Suprapubic skin (tissue), 3 donors: ENCODE measurements at regions not wholly inside any gene's neighbourhood (a gene's known extent, or its start where the extent isn't known, plus 50 kb on each side); places are given as distances from the start of the nearest gene placed in this dataset.

ENCODE experiments used
- CTCF ChIP-seq, 2 donors: fragments of 200-600 bp in 1 of 2; fragments of 450-650 bp in 1 of 2; sonication (generic) in 1 of 2; IDR thresholded peaks; one replicate each; pipeline ENCODE4 v1.5.1; 2016 to 2019; ENCODE audit warnings: antibody characterized with exemption in 2 of 2, mild to moderate bottlenecking in 1 of 2, moderate library complexity in 1 of 2
- POLR2A ChIP-seq, 2 donors: fragments of 450-650 bp; IDR thresholded peaks; one replicate each; pipeline ENCODE4 v1.6.1; 2017; ENCODE audit warnings: antibody characterized with exemption in 2 of 2, mild to moderate bottlenecking in 2 of 2, moderate library complexity in 2 of 2

DNA sequence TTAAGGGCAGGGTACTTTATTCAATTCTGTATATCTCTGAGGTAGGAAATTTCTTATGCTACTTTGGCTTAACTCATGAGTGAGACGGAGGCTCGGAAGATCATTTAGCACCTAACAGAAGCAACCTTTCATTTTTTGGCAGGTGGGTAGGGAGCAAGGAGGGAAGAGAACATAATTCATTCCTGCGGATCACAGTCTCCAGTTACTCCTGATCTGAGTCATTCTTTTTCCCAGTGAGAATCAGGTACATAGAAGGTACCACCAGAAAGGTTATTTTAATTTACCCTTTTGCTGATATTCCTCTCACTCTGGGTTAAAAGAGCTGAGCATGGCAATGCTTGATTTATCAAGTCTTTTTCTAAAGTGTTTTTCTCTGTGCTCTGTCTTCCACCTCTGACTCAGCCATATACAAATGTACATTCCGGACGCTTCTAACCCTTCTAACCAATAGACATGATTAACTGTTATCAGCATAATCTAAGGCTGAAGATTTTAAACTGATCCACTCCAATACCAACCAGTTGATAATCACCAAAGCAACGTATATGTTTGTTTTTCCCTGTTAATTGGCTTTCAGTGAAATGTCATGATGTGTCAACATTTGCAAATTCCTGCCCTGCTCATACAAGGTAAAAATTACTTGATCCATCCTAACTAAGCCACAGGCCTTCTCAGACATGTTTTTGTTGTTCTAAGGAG, 271.7 kb downstream of the DUSP10 start:
- TF ChIP-seq POLR2A (IDR thresholded peaks at IDR 0.05) (no peak), CTCF (IDR thresholded peaks at IDR 0.05) (no peak)
